ENCODE measurements at regions not wholly inside any gene's neighbourhood (a gene's known extent, or its start where the extent isn't known, plus 50 kb on each side); places are given as distances from the start of the nearest gene placed in this dataset.

- TF ChIP-seq EZH2 (IDR thresholded peaks at IDR 0.05; ENCODE audit: low read length) (no peak), CTCF (optimal IDR thresholded peaks at IDR 0.05 in 1 of 3, IDR thresholded peaks at IDR 0.05 in 1 of 3, conservative IDR thresholded peaks at IDR 0.05 in 1 of 3; ENCODE audit: extremely low read depth in 1 of 3, insufficient read depth in 2 of 3, low read length in 3 of 3) (no peak)
- Histone ChIP-seq H3K9ac (ENCODE audit: control insufficient read depth, extremely low read depth, insufficient read depth, low read length) (no peak overlapping the region), H3K27ac (ENCODE audit: control insufficient read depth, insufficient read depth, low read length) (no peak overlapping the region), H3K79me2 (ENCODE audit: control insufficient read depth, insufficient read depth, low read length) (no peaks in the 10 kb centered on the region), H3K27me3 (ENCODE audit: control insufficient read depth, extremely low read depth, insufficient read depth, low read length) (no peaks in the 10 kb centered on the region), H3K9me3 (ENCODE audit: control insufficient read depth, low read depth, low read length) (no peaks in the 10 kb centered on the region), H4K20me1 (ENCODE audit: control insufficient read depth, extremely low read depth, insufficient read depth, low read length) (no peaks in the 10 kb centered on the region), H3K9me1 (ENCODE audit: control insufficient read depth, extremely low read depth, insufficient read depth, low read length) (no peaks in the 10 kb centered on the region), H3K4me2 (ENCODE audit: control insufficient read depth, extremely low read depth, insufficient read depth, low read depth, low read length) (no peak overlapping the region), H3K4me3 (ENCODE audit: control insufficient read depth in 2 of 3, extremely low read depth in 1 of 3, insufficient read depth in 2 of 3, low read depth in 1 of 3, low read length in 3 of 3) (no peak overlapping the region), H3K36me3 (ENCODE audit: control insufficient read depth in 2 of 2, extremely low read depth in 1 of 2, insufficient read depth in 2 of 2, low read length in 2 of 2) (no peaks in the 10 kb centered on the region), H3K4me1 (ENCODE audit: control insufficient read depth, extremely low read depth, insufficient read depth, low read length) (no peaks in the 10 kb centered on the region), H2AFZ (ENCODE audit: control insufficient read depth, low read length) (no peak overlapping the region)
- no peak for DNase-seq (ENCODE audit: low read depth, low spot score)
- no peak for FAIRE-seq
- dilution Hi-C loops (cut with MboI; ENCODE audit: extremely low pct_ligation_motif_present, low sequenced_read_pairs): no loop called here
These were observed 260.2 kb downstream of the DTWD2 start for GRCh38 chr5:118728191-118728590.

- Histone ChIP-seq H3K36me3 (ENCODE audit: control insufficient read depth in 2 of 2, extremely low read depth in 1 of 2, insufficient read depth in 2 of 2, low read length in 2 of 2) (no peaks in the 10 kb centered on the region), H2AFZ (ENCODE audit: control insufficient read depth, low read length) (no peak overlapping the region), H4K20me1 (ENCODE audit: control insufficient read depth, extremely low read depth, insufficient read depth, low read length) (no peaks in the 10 kb centered on the region), H3K79me2 (ENCODE audit: control insufficient read depth, insufficient read depth, low read length) (no peaks in the 10 kb centered on the region), H3K27me3 (ENCODE audit: control insufficient read depth, extremely low read depth, insufficient read depth, low read length) (no peaks in the 10 kb centered on the region), H3K4me3 (ENCODE audit: control insufficient read depth in 2 of 3, extremely low read depth in 1 of 3, insufficient read depth in 2 of 3, low read depth in 1 of 3, low read length in 3 of 3) (no peak overlapping the region), H3K4me1 (ENCODE audit: control insufficient read depth, extremely low read depth, insufficient read depth, low read length) (no peaks in the 10 kb centered on the region), H3K9ac (ENCODE audit: control insufficient read depth, extremely low read depth, insufficient read depth, low read length) (no peak overlapping the region), H3K27ac (ENCODE audit: control insufficient read depth, insufficient read depth, low read length) (no peak overlapping the region), H3K9me3 (ENCODE audit: control insufficient read depth, low read depth, low read length) (no peaks in the 10 kb centered on the region), H3K4me2 (ENCODE audit: control insufficient read depth, extremely low read depth, insufficient read depth, low read depth, low read length) (no peak overlapping the region), H3K9me1 (ENCODE audit: control insufficient read depth, extremely low read depth, insufficient read depth, low read length) (no peaks in the 10 kb centered on the region)
- no peak for FAIRE-seq
- no peak for TF ChIP-seq CTCF (optimal IDR thresholded peaks at IDR 0.05 in 1 of 3, IDR thresholded peaks at IDR 0.05 in 1 of 3, conservative IDR thresholded peaks at IDR 0.05 in 1 of 3; ENCODE audit: extremely low read depth in 1 of 3, insufficient read depth in 2 of 3, low read length in 3 of 3)
- no peak for TF ChIP-seq EZH2 (IDR thresholded peaks at IDR 0.05; ENCODE audit: low read length)
- dilution Hi-C loops (cut with MboI; ENCODE audit: extremely low pct_ligation_motif_present, low sequenced_read_pairs): no loop called here
- no peak for DNase-seq (ENCODE audit: low read depth, low spot score)
These were observed 261.5 kb downstream of the DTWD2 start for GRCh38 chr5:118726891-118727290.

All from keratinocyte (primary cell).